CD14-positive monocyte (primary cell): ENCODE measurements at regions not wholly inside any gene's neighbourhood (a gene's known extent, or its start where the extent isn't known, plus 50 kb on each side); places are given as distances from the start of the nearest gene placed in this dataset.

Experiments
- DNase-seq, 3 donors: peaks; one replicate each; pipeline ENCODE4 v3.0.0-alpha.2; 2011 to 2022
- H2AFZ ChIP-seq: 2 replicates; pipeline ENCODE4 v1.6.0; 2012; ENCODE audit warnings: mild to moderate bottlenecking, low read depth, low read length, inconsistent platforms; ENCODE audit not compliant: insufficient read depth, poor library complexity, severe bottlenecking
- H3K27ac ChIP-seq, 2 donors: 1 replicate in 1 of 2; 2 replicates in 1 of 2; pipeline ENCODE4 v1.5.1; 2012 to 2013; ENCODE audit warnings: low read length in 2 of 2, control low read depth in 1 of 2, inconsistent platforms in 1 of 2, low read depth in 1 of 2, mild to moderate bottlenecking in 1 of 2
- H3K27me3 ChIP-seq, 2 donors: one replicate each; pipeline versions ENCODE4 v1.6.0 to v1.6.1; 2011 to 2013; ENCODE audit warnings: low read length in 2 of 2; ENCODE audit not compliant: control insufficient read depth in 2 of 2, insufficient read depth in 2 of 2
- H3K36me3 ChIP-seq, 2 donors: replicated peaks in 1 of 2; 1 replicate in 1 of 2; 2 replicates in 1 of 2; pipeline versions ENCODE4 v1.5.1 to v1.6.1; 2012 to 2013; ENCODE audit warnings: low read length in 2 of 2, control low read depth in 1 of 2, inconsistent platforms in 1 of 2, mild to moderate bottlenecking in 1 of 2; ENCODE audit not compliant: insufficient read depth in 2 of 2, control insufficient read depth in 1 of 2
- H3K4me1 ChIP-seq, 2 donors: 1 replicate in 1 of 2; 2 replicates in 1 of 2; pipeline versions ENCODE4 v1.5.1 to v1.6.1; 2012 to 2013; ENCODE audit warnings: low read length in 2 of 2, control low read depth in 1 of 2, inconsistent platforms in 1 of 2, mild to moderate bottlenecking in 1 of 2, moderate library complexity in 1 of 2; ENCODE audit not compliant: insufficient read depth in 2 of 2, control insufficient read depth in 1 of 2
- H3K4me2 ChIP-seq: replicated peaks from 2 replicates; pipeline ENCODE3; 2012; ENCODE audit warnings: low read length, moderate library complexity, mild to moderate bottlenecking; ENCODE audit not compliant: poor library complexity, severe bottlenecking; ENCODE audit errors: extremely low read depth
- H3K4me3 ChIP-seq, 3 experiments: fragments of 200-600 bp in 1 of 3; sonication (generic) in 1 of 3; replicated peaks in 1 of 3; 1 replicate in 2 of 3; 2 replicates in 1 of 3; pipeline ENCODE4 v1.5.1; 2011 to 2013; ENCODE audit warnings: low read length in 3 of 3, mild to moderate bottlenecking in 3 of 3, control low read depth in 2 of 3, low read depth in 2 of 3, inconsistent platforms in 1 of 3, moderate library complexity in 1 of 3
- H3K79me2 ChIP-seq: 2 replicates; pipeline ENCODE4 v1.6.0; 2012; ENCODE audit warnings: mild to moderate bottlenecking, control low read depth, inconsistent platforms, low read length, moderate library complexity; ENCODE audit not compliant: insufficient read depth
- H3K9ac ChIP-seq: 2 replicates; pipeline ENCODE4 v1.6.0; 2017; ENCODE audit warnings: low read length, mild to moderate bottlenecking; ENCODE audit not compliant: insufficient read depth, poor library complexity, severe bottlenecking
- H3K9me3 ChIP-seq, 2 donors: replicated peaks in 1 of 2; 1 replicate in 1 of 2; 2 replicates in 1 of 2; pipeline versions ENCODE4 v1.5.1 to v1.6.1; 2012 to 2013; ENCODE audit warnings: low read length in 2 of 2, control low read depth in 1 of 2; ENCODE audit not compliant: control insufficient read depth in 1 of 2, insufficient read depth in 1 of 2
- H4K20me1 ChIP-seq: 2 replicates; pipeline ENCODE4 v1.6.0; 2012; ENCODE audit warnings: mild to moderate bottlenecking, low read length, control low read depth, moderate library complexity; ENCODE audit not compliant: insufficient read depth
- H3K27ac Mint-ChIP-seq, 7 donors: one replicate each; pipeline ENCODE4 v1.8.0; 2020; ENCODE audit warnings: mild to moderate bottlenecking in 7 of 7, mixed read lengths in 7 of 7, moderate library complexity in 6 of 7, inconsistent platforms in 2 of 7
- H3K27me3 Mint-ChIP-seq, 3 donors: one replicate each; pipeline ENCODE4 v1.8.0; 2021 to 2022; ENCODE audit warnings: low read depth in 3 of 3, mild to moderate bottlenecking in 3 of 3, mixed read lengths in 3 of 3, moderate library complexity in 3 of 3, inconsistent platforms in 1 of 3
- H3K36me3 Mint-ChIP-seq, 2 donors: one replicate each; pipeline ENCODE4 v1.8.0; 2020; ENCODE audit warnings: mixed read lengths in 2 of 2, inconsistent platforms in 1 of 2, mild to moderate bottlenecking in 1 of 2
- H3K4me1 Mint-ChIP-seq: one replicate; pipeline ENCODE4 v1.8.0; 2020; ENCODE audit warnings: mild to moderate bottlenecking, mixed read lengths
- H3K4me3 Mint-ChIP-seq, 2 donors: one replicate each; pipeline ENCODE4 v1.8.0; 2020; ENCODE audit warnings: mild to moderate bottlenecking in 2 of 2, mixed read lengths in 2 of 2, moderate library complexity in 1 of 2
- H3K9me3 Mint-ChIP-seq, 7 donors: one replicate each; pipeline ENCODE4 v1.8.0; 2020 to 2022; ENCODE audit warnings: mixed read lengths in 7 of 7, mild to moderate bottlenecking in 6 of 7, moderate library complexity in 6 of 7, inconsistent platforms in 2 of 7
- WGBS: methylation state at CpG from one replicate; pipeline ENCODE4 v1.1.5; 2013; ENCODE audit warnings: missing lambda C conversion rate; ENCODE audit not compliant: insufficient coverage; 5-methylcytosine and 5-hydroxymethylcytosine counted together
- intact Hi-C, 2 donors: fragments of 100-400 bp; cut with micrococcal nuclease; formaldehyde crosslinking; loops; one replicate each; pipeline versions ENCODE4 v1.15.0 to v1.15.1; 2023
- TF ChIP-seq, protein P1 (sequence below): fragments of 200-600 bp; IDR thresholded peaks from one replicate; pipeline ENCODE4 v1.8.0; 2022; ENCODE audit warnings: antibody characterized with exemption, mild to moderate bottlenecking

DNA sequence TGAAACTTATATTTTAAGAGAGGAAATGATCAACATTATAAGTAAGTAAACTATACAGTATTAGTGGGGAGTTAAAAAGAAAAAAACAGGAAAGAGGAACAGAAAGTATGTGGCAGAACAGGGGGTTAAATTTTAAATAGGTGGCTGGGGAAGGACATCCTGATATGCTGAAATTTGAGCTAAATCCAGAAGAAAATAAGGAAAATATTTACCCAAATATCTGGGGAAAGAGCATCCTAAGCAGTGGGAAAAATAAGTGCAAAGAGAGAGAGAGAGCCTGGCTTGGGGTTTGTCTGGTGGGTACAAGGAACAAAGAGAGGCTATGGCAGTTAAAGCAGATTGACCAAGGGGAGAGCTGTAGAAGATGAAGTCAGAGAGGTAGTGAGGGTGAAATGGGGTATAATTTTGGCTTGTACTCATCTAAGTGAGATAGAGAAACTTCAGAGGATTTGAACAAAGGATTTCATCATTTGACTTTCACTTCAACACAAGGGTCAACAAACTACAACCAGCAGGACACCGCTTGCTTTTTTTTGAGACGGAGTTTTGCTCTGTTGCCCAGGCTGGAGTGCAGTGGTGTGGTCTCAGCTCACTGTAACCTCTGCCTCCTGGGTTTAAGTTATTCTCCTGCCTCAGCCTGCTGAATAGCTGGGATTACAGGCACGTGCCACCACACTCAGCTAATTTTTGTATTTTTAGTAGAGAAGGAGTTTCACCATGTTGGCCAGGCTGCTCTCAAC lies 328.4 kb upstream of the CNR1 start:
- no peaks in the 10 kb centered on the region for H4K20me1 ChIP-seq
- H3K27me3 ChIP-seq, result no peaks in the 10 kb centered on the region
- Mint-ChIP-seq H3K36me3 (no peaks in the 10 kb centered on the region), H3K4me3 (peak overlapping the region in 1 of 2 donors; percentile 13), H3K9me3 (peaks cover 5 to 23% (median 15%) of the 10 kb centered on the region in 7 donors), H3K27ac (peak overlapping the region in 3 of 7 donors; percentile 10 to 41 (median 39)), H3K27me3 (no peaks in the 10 kb centered on the region), H3K4me1 (peaks cover 6% of the 10 kb centered on the region)
- WGBS, result 75% methylated on average over 2 of the region's 3 CpGs
- H3K4me3 ChIP-seq, result no peak overlapping the region
- H3K4me2 ChIP-seq, result no peak overlapping the region
- H3K36me3 ChIP-seq, result no peaks in the 10 kb centered on the region
- no peak overlapping the region for H3K27ac ChIP-seq
- H3K9ac ChIP-seq, result no peak overlapping the region
- TF ChIP-seq, protein P1, sequence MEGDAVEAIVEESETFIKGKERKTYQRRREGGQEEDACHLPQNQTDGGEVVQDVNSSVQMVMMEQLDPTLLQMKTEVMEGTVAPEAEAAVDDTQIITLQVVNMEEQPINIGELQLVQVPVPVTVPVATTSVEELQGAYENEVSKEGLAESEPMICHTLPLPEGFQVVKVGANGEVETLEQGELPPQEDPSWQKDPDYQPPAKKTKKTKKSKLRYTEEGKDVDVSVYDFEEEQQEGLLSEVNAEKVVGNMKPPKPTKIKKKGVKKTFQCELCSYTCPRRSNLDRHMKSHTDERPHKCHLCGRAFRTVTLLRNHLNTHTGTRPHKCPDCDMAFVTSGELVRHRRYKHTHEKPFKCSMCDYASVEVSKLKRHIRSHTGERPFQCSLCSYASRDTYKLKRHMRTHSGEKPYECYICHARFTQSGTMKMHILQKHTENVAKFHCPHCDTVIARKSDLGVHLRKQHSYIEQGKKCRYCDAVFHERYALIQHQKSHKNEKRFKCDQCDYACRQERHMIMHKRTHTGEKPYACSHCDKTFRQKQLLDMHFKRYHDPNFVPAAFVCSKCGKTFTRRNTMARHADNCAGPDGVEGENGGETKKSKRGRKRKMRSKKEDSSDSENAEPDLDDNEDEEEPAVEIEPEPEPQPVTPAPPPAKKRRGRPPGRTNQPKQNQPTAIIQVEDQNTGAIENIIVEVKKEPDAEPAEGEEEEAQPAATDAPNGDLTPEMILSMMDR, result no peak
- no peak for DNase-seq
- intact Hi-C loops, result no loop called here
- H3K9me3 ChIP-seq, result peaks cover 0 to 13% of the 10 kb centered on the region in 2 donors
- H3K4me1 ChIP-seq, result peaks cover 0 to 21% of the 10 kb centered on the region in 2 donors
- no peaks in the 10 kb centered on the region for H3K79me2 ChIP-seq
- no peak overlapping the region for H2AFZ ChIP-seq

DNA sequence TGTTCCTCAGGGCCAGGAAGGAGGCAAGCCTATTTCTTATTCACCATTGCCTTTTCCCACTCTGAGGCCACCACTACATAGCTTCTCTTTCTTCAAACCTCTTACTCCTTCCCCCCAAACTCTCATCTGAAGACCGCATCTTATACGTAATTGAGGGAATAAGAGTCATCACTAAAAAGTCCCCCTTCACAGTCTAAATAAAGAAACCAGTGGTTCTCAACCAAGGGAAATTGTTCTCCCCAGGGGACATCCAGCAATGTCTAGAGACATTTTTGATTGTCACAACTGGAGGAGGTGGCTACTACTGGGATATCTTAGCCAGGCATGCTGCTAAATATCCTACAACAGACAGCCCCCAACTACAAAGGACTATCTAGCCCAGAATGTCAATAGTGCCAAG lies 327.6 kb upstream of the CNR1 start:
- H4K20me1 ChIP-seq, result no peaks in the 10 kb centered on the region
- peaks cover 0 to 9% of the 10 kb centered on the region in 2 donors for H3K9me3 ChIP-seq
- no peak overlapping the region for H3K27ac ChIP-seq
- 93% methylated on average over 2 of the region's 2 CpGs for WGBS
- no peak overlapping the region for H3K4me2 ChIP-seq
- H3K4me1 Mint-ChIP-seq, result peaks cover 6% of the 10 kb centered on the region
- no peak for DNase-seq
- TF ChIP-seq, protein P1, result no peak
- H3K27me3 ChIP-seq, result no peaks in the 10 kb centered on the region
- no peak overlapping the region for H2AFZ ChIP-seq
- intact Hi-C loops, result no loop called here
- H3K4me3 Mint-ChIP-seq, result no peak overlapping the region
- peaks cover 0 to 21% of the 10 kb centered on the region in 2 donors for H3K4me1 ChIP-seq
- peaks cover 3 to 23% (median 12%) of the 10 kb centered on the region in 7 donors for H3K9me3 Mint-ChIP-seq
- no peaks in the 10 kb centered on the region for H3K27me3 Mint-ChIP-seq
- H3K9ac ChIP-seq, result no peak overlapping the region
- no peak overlapping the region for H3K4me3 ChIP-seq
- no peaks in the 10 kb centered on the region for H3K36me3 Mint-ChIP-seq
- H3K36me3 ChIP-seq, result no peaks in the 10 kb centered on the region
- no peak overlapping the region for H3K27ac Mint-ChIP-seq
- H3K79me2 ChIP-seq, result no peaks in the 10 kb centered on the region
